ENCODE measurements at regions not wholly inside any gene's neighbourhood (a gene's known extent, or its start where the extent isn't known, plus 50 kb on each side); places are given as distances from the start of the nearest gene placed in this dataset.

DNA sequence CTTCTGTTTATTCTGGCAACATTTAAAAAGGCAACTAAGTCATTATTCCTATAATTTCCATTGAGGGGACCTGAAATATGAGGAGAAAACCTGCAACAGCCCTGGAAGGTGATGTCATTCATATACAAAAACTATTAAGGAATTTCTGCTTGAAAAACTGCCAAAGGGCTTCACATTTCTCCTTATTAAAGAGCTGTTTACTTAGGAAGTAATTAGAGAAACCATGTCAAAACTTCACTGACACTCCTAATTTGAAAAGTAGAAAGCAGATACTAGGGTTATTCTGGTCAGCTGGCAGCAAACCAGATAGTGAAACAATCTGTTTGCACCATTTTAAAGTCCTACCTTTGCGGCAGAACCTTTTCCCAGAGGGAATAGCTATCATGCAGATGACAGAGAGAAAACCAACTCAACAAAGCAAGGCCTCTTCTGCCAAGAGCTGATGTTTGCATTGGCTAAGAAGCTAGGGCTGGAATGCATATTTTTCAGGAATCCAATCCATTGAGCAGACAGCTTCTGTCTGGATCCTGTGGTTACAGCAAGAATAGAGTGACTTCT, 592.2 kb upstream of the SYT4 start:
- TF ChIP-seq POLR2A (IDR thresholded peaks at IDR 0.05): no peak
- TF ChIP-seq POLR2AphosphoS5 (IDR thresholded peaks at IDR 0.05): no peak
- TF ChIP-seq, protein P1, sequence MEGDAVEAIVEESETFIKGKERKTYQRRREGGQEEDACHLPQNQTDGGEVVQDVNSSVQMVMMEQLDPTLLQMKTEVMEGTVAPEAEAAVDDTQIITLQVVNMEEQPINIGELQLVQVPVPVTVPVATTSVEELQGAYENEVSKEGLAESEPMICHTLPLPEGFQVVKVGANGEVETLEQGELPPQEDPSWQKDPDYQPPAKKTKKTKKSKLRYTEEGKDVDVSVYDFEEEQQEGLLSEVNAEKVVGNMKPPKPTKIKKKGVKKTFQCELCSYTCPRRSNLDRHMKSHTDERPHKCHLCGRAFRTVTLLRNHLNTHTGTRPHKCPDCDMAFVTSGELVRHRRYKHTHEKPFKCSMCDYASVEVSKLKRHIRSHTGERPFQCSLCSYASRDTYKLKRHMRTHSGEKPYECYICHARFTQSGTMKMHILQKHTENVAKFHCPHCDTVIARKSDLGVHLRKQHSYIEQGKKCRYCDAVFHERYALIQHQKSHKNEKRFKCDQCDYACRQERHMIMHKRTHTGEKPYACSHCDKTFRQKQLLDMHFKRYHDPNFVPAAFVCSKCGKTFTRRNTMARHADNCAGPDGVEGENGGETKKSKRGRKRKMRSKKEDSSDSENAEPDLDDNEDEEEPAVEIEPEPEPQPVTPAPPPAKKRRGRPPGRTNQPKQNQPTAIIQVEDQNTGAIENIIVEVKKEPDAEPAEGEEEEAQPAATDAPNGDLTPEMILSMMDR (IDR thresholded peaks at IDR 0.05): no peak

All from transverse colon (tissue), 4 donors.